IMR-90 (cell line): ENCODE measurements at regions not wholly inside any gene's neighbourhood (a gene's known extent, or its start where the extent isn't known, plus 50 kb on each side); places are given as distances from the start of the nearest gene placed in this dataset.

Experiments used
- CTCF ChIP-seq: conservative IDR thresholded peaks from 2 replicates; pipeline ENCODE4 v1.5.1; 2012; ENCODE audit warnings: mild to moderate bottlenecking, low read depth, low read length, improper control_type of control experiment
- FOS ChIP-seq: fragments of 150-350 bp; IDR thresholded peaks from 2 replicates; pipeline ENCODE4 v1.6.1; 2016; ENCODE audit warnings: low read depth, low read length
- MAFK ChIP-seq: IDR thresholded peaks from 2 replicates; pipeline ENCODE4 v1.6.1; 2012; ENCODE audit warnings: low read depth, low read length, improper control_type of control experiment
- POLR2A ChIP-seq: IDR thresholded peaks from 2 replicates; pipeline ENCODE4 v1.6.1; 2012; ENCODE audit warnings: mild to moderate bottlenecking, low read depth, low read length

- TF ChIP-seq POLR2A: no peak
- TF ChIP-seq CTCF: no peak
- TF ChIP-seq FOS: no peak
- no peak for TF ChIP-seq MAFK
Measured at GRCh38 chr2:208807756-208808155, 401.2 kb downstream of the PTH2R start.
